Stomach (tissue), 4 donors: ENCODE measurements at regions not wholly inside any gene's neighbourhood (a gene's known extent, or its start where the extent isn't known, plus 50 kb on each side); places are given as distances from the start of the nearest gene placed in this dataset.

ENCODE experiments used
- CTCF ChIP-seq, 7 experiments: fragments of 450-650 bp in 4 of 7; fragments of 200-600 bp in 3 of 7; sonication (generic) in 3 of 7; IDR thresholded peaks; one replicate each; pipeline ENCODE4 v1.5.1; 2016 to 2019; ENCODE audit warnings: antibody characterized with exemption in 7 of 7, control low read depth in 2 of 7, mild to moderate bottlenecking in 1 of 7
- POLR2A ChIP-seq, 4 donors: fragments of 450-650 bp; IDR thresholded peaks; one replicate each; pipeline ENCODE4 v1.6.1; 2016; ENCODE audit warnings: antibody characterized with exemption in 4 of 4, control low read depth in 2 of 4, mild to moderate bottlenecking in 1 of 4, moderate library complexity in 1 of 4
- POLR2AphosphoS5 ChIP-seq, 3 donors: sonication (generic); formaldehyde crosslinking; IDR thresholded peaks; one replicate each; pipeline ENCODE4 v1.6.1; 2016; ENCODE audit warnings: antibody characterized with exemption in 3 of 3

- TF ChIP-seq CTCF (IDR thresholded peaks at IDR 0.05) (no peak), POLR2A (IDR thresholded peaks at IDR 0.05) (no peak), POLR2AphosphoS5 (IDR thresholded peaks at IDR 0.05) (no peak)
These were observed 62.0 kb upstream of the PCDH20 start for GRCh38 chr13:61477619-61478018.
